OCI-LY7 (cell line): ENCODE measurements at regions not wholly inside any gene's neighbourhood (a gene's known extent, or its start where the extent isn't known, plus 50 kb on each side); places are given as distances from the start of the nearest gene placed in this dataset.

Experiments
- BruUV-seq: library from RNA; stranded (reverse); fragments of 400-500 nt; replicated peaks from 2 replicates; lab custom pipeline; 2021; lab: Mats Ljungman, UMichigan
- CTCF ChIA-PET: fragments of 300-600 bp; sonication (Branson Sonifier 250); formaldehyde crosslinking; loops from one replicate; lab custom pipeline; 2022; ENCODE audit warnings: antibody characterized with exemption; ENCODE audit not compliant: unreplicated experiment; lab: Charles Lee
- POLR2A ChIA-PET: fragments of 300-600 bp; sonication (Branson Sonifier 250); formaldehyde crosslinking; loops from one replicate; lab custom pipeline; 2022; ENCODE audit warnings: antibody characterized with exemption; lab: Charles Lee
- DNase-seq: peaks from one replicate; pipeline ENCODE4 v3.0.0-alpha.2; 2015; ENCODE audit warnings: low spot score
- H2AFZ ChIP-seq: fragments of 200-600 bp; sonication (generic), shearing (Covaris generic); 2 replicates; pipeline ENCODE4 v1.6.1; 2014; ENCODE audit warnings: mild to moderate bottlenecking, antibody characterized with exemption, low read length, moderate library complexity
- H3K27ac ChIP-seq: fragments of 200-600 bp; sonication (generic); 2 replicates; pipeline ENCODE4 v1.5.1; 2014; ENCODE audit warnings: mixed run types, low read depth, mild to moderate bottlenecking, moderate library complexity, low read length, inconsistent platforms; ENCODE audit not compliant: poor library complexity, severe bottlenecking
- H3K36me3 ChIP-seq: fragments of 200-600 bp; sonication (generic); 2 replicates; pipeline ENCODE4 v1.6.1; 2014; ENCODE audit warnings: mild to moderate bottlenecking, antibody characterized with exemption, low read length, moderate library complexity, mixed read lengths; ENCODE audit not compliant: insufficient read depth
- H3K4me1 ChIP-seq: fragments of 200-600 bp; sonication (generic); 2 replicates; pipeline ENCODE4 v1.5.1; 2014; ENCODE audit warnings: mild to moderate bottlenecking, low read length; ENCODE audit not compliant: insufficient read depth, poor library complexity, severe bottlenecking
- H3K4me2 ChIP-seq: fragments of 200-600 bp; sonication (generic); 2 replicates; pipeline ENCODE4 v1.6.1; 2014; ENCODE audit warnings: mild to moderate bottlenecking, low read length
- H3K4me3 ChIP-seq: fragments of 200-600 bp; sonication (generic); 2 replicates; pipeline ENCODE4 v1.5.1; 2014; ENCODE audit warnings: mild to moderate bottlenecking, low read depth, low read length; ENCODE audit not compliant: poor library complexity, severe bottlenecking
- H3K79me2 ChIP-seq: fragments of 200-600 bp; sonication (generic); 2 replicates; pipeline ENCODE4 v1.6.1; 2016; ENCODE audit warnings: low read depth, mild to moderate bottlenecking, low read length, moderate library complexity, mixed read lengths; ENCODE audit not compliant: insufficient read depth
- H3K9me2 ChIP-seq: fragments of 200-600 bp; sonication (generic); 2 replicates; pipeline ENCODE4 v1.6.1; 2016; ENCODE audit warnings: mild to moderate bottlenecking, low read length, mixed read lengths; ENCODE audit not compliant: insufficient read depth
- H3K9me3 ChIP-seq: fragments of 200-600 bp; sonication (generic); 2 replicates; pipeline ENCODE4 v1.6.1; 2014; ENCODE audit warnings: mild to moderate bottlenecking, mixed run types, low read length, mixed read lengths
- H4K20me1 ChIP-seq: fragments of 200-600 bp; sonication (generic); 2 replicates; pipeline ENCODE4 v1.6.1; 2014; ENCODE audit warnings: mild to moderate bottlenecking, antibody characterized with exemption, low read length, moderate library complexity, mixed read lengths; ENCODE audit not compliant: insufficient read depth
- CTCF ChIP-seq: fragments of 200-600 bp; sonication (generic); conservative IDR thresholded peaks from 2 replicates; pipeline ENCODE4 v1.5.1; 2014; ENCODE audit warnings: mild to moderate bottlenecking, antibody characterized with exemption, low read length, moderate library complexity, mixed read lengths
- EZH2phosphoT487 ChIP-seq: fragments of 200-600 bp; sonication (generic); IDR thresholded peaks from 2 replicates; pipeline ENCODE4 v1.6.1; 2018; ENCODE audit warnings: low read depth, borderline replicate concordance, mild to moderate bottlenecking, mixed run types, antibody characterized with exemption, low read length, moderate library complexity, mixed read lengths
- intact Hi-C: fragments of 100-400 bp; cut with micrococcal nuclease; formaldehyde crosslinking; loops from one replicate; pipeline ENCODE4 v1.10.0; 2022; ENCODE audit not compliant: unreplicated experiment

GRCh38 chr1:223489439-223489838 is 96.2 kb downstream of the CCDC185 start:
- H3K4me1 ChIP-seq: no peaks in the 10 kb centered on the region
- CTCF ChIA-PET: no interaction called here
- H3K27ac ChIP-seq: no peak overlapping the region
- H2AFZ ChIP-seq: no peak overlapping the region
- H3K9me2 ChIP-seq: no peaks in the 10 kb centered on the region
- no peak for DNase-seq
- no TSS peak for BruUV-seq
- no peaks in the 10 kb centered on the region for H3K79me2 ChIP-seq
- no peaks in the 10 kb centered on the region for H3K36me3 ChIP-seq
- no peaks in the 10 kb centered on the region for H3K9me3 ChIP-seq
- intact Hi-C loops: no loop called here
- no peak overlapping the region for H3K4me3 ChIP-seq
- H4K20me1 ChIP-seq: no peaks in the 10 kb centered on the region
- POLR2A ChIA-PET: no interaction called here
- no peak overlapping the region for H3K4me2 ChIP-seq
- TF ChIP-seq EZH2phosphoT487: no peak
- no peak for TF ChIP-seq CTCF

GRCh38 chr1:223490256-223490655 is 97.0 kb downstream of the CCDC185 start:
- BruUV-seq: no TSS peak
- H3K36me3 ChIP-seq: no peaks in the 10 kb centered on the region
- no peak for TF ChIP-seq CTCF
- no peak for TF ChIP-seq EZH2phosphoT487
- ChIA-PET CTCF (no interaction called here), POLR2A (no interaction called here)
- H2AFZ ChIP-seq: no peak overlapping the region
- H3K4me1 ChIP-seq: no peaks in the 10 kb centered on the region
- no peaks in the 10 kb centered on the region for H3K9me3 ChIP-seq
- H3K4me3 ChIP-seq: no peak overlapping the region
- H3K9me2 ChIP-seq: no peaks in the 10 kb centered on the region
- H3K4me2 ChIP-seq: no peak overlapping the region
- H4K20me1 ChIP-seq: no peaks in the 10 kb centered on the region
- no peak for DNase-seq
- no peak overlapping the region for H3K27ac ChIP-seq
- intact Hi-C loops: no loop called here
- no peaks in the 10 kb centered on the region for H3K79me2 ChIP-seq
